ENCODE measurements at regions not wholly inside any gene's neighbourhood (a gene's known extent, or its start where the extent isn't known, plus 50 kb on each side); places are given as distances from the start of the nearest gene placed in this dataset.

DNA sequence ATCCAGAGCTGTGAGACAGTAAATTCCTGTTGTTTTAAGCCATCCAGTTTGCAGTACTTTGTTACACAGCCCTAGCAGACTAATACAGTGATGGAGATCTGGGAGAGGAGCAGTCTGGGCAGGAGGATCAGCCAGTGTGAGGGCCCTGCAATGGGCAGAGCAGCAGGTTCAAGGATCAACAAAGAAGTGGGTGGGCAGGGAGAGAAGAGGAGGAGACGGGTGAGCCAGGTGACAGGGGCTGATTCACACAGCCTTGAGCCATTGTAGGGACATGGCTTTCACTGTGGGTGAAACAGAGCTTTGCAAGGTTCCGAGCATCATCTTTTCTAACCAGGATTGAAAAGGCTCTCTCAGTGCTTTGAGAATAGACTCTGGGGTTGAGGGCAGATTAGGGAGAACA is 88.2 kb upstream of the MVB12B start:
- H3K9me3 ChIP-seq: peaks cover 0 to 7% of the 10 kb centered on the region in 2 donors
- no peak overlapping the region for H3K27ac ChIP-seq
- H3K4me3 ChIP-seq: no peak overlapping the region
- H3K27me3 ChIP-seq: no peaks in the 10 kb centered on the region
- TF ChIP-seq, protein P1, sequence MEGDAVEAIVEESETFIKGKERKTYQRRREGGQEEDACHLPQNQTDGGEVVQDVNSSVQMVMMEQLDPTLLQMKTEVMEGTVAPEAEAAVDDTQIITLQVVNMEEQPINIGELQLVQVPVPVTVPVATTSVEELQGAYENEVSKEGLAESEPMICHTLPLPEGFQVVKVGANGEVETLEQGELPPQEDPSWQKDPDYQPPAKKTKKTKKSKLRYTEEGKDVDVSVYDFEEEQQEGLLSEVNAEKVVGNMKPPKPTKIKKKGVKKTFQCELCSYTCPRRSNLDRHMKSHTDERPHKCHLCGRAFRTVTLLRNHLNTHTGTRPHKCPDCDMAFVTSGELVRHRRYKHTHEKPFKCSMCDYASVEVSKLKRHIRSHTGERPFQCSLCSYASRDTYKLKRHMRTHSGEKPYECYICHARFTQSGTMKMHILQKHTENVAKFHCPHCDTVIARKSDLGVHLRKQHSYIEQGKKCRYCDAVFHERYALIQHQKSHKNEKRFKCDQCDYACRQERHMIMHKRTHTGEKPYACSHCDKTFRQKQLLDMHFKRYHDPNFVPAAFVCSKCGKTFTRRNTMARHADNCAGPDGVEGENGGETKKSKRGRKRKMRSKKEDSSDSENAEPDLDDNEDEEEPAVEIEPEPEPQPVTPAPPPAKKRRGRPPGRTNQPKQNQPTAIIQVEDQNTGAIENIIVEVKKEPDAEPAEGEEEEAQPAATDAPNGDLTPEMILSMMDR (IDR thresholded peaks at IDR 0.05): no peak
- no peak for DNase-seq (ENCODE audit: low spot score)
- H3K36me3 ChIP-seq: no peaks in the 10 kb centered on the region
- no peaks in the 10 kb centered on the region for H3K4me1 ChIP-seq

- Histone ChIP-seq H3K9me3 (peaks cover 0 to 18% of the 10 kb centered on the region in 2 donors), H3K27me3 (no peaks in the 10 kb centered on the region), H3K36me3 (no peaks in the 10 kb centered on the region), H3K4me3 (no peak overlapping the region), H3K4me1 (no peaks in the 10 kb centered on the region), H3K27ac (no peak overlapping the region)
- TF ChIP-seq, protein P1 (IDR thresholded peaks at IDR 0.05): no peak
- DNase-seq (ENCODE audit: low spot score): no peak
Observed at GRCh38 chr9:126239515-126239914, 87.1 kb upstream of the MVB12B start.

GRCh38 chr9:126240835-126241234 is 85.8 kb upstream of the MVB12B start:
- Histone ChIP-seq H3K9me3 (peaks cover 0 to 25% of the 10 kb centered on the region in 2 donors), H3K36me3 (no peaks in the 10 kb centered on the region), H3K27ac (no peak overlapping the region), H3K4me1 (no peaks in the 10 kb centered on the region), H3K4me3 (no peak overlapping the region), H3K27me3 (no peaks in the 10 kb centered on the region)
- DNase-seq (ENCODE audit: low spot score): no peak
- TF ChIP-seq, protein P1 (IDR thresholded peaks at IDR 0.05): no peak

GRCh38 chr9:126248680-126249079 is 77.9 kb upstream of the MVB12B start:
- H3K9me3 ChIP-seq: peaks cover 0 to 16% of the 10 kb centered on the region in 2 donors
- H3K27me3 ChIP-seq: no peaks in the 10 kb centered on the region
- DNase-seq (ENCODE audit: low spot score): no peak
- H3K4me3 ChIP-seq: no peak overlapping the region
- TF ChIP-seq, protein P1 (IDR thresholded peaks at IDR 0.05): no peak
- H3K36me3 ChIP-seq: no peaks in the 10 kb centered on the region
- H3K27ac ChIP-seq: no peak overlapping the region
- no peaks in the 10 kb centered on the region for H3K4me1 ChIP-seq

DNA sequence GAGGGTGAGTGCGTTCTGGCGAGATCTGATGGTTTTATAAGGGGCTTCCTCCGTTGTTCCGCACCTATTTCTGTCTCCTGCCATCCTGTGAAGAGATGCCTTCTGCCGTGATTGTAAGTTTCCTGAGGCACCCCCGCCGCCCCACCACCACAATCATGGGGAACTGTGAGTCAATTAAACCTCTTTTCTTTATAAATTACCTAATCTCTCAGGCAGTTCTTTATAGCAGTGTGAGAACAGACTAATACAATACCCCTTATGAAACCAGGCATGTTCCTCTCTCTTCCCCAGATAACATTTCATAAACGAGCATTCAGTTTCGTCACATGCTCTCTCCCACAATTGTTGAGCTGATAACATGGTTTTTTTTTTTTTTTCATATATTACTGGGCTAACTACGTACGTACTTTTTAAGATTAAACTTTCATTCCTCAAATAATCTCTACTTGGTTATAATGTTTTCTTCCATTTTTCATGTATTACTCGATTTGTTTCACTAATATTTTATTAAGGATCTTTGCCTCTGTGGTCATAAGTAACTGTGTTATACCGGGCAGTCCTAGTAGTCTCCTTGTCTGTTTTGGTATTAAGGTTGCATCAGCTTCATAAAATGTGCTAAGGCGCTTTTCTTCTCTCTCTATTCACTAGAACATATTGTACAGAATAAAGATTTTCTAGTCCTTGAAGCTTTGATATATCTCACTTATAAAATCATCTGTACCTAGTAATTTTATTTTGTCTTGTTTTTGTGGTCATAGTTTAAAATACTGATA is 64.9 kb upstream of the MVB12B start:
- Histone ChIP-seq H3K4me3 (no peak overlapping the region), H3K27me3 (no peaks in the 10 kb centered on the region), H3K9me3 (no peaks in the 10 kb centered on the region), H3K27ac (no peak overlapping the region), H3K36me3 (no peaks in the 10 kb centered on the region), H3K4me1 (no peaks in the 10 kb centered on the region)
- no peak for DNase-seq (ENCODE audit: low spot score)
- TF ChIP-seq, protein P1 (IDR thresholded peaks at IDR 0.05): no peak

- Histone ChIP-seq H3K9me3 (no peaks in the 10 kb centered on the region), H3K27me3 (no peaks in the 10 kb centered on the region), H3K27ac (no peak overlapping the region), H3K4me3 (no peak overlapping the region), H3K36me3 (no peaks in the 10 kb centered on the region), H3K4me1 (no peaks in the 10 kb centered on the region)
- no peak for DNase-seq (ENCODE audit: low spot score)
- TF ChIP-seq, protein P1 (IDR thresholded peaks at IDR 0.05): no peak
Observed at GRCh38 chr9:126262738-126263137, 63.9 kb upstream of the MVB12B start.

Data from right atrium auricular region (tissue), 2 donors.